GM06990 (cell line): ENCODE measurements at regions not wholly inside any gene's neighbourhood (a gene's known extent, or its start where the extent isn't known, plus 50 kb on each side); places are given as distances from the start of the nearest gene placed in this dataset.

Source experiments
- DNase-seq: peaks from one replicate; pipeline ENCODE4 v3.0.0-alpha.2; 2011; ENCODE audit not compliant: insufficient read length; ENCODE audit errors: extremely low read depth
- H3K27me3 ChIP-seq: replicated peaks from 2 replicates; pipeline ENCODE4 v1.6.0; 2011; ENCODE audit warnings: low read length; ENCODE audit not compliant: control insufficient read depth, insufficient read depth
- H3K36me3 ChIP-seq: 2 replicates; pipeline ENCODE4 v1.5.1; 2011; ENCODE audit warnings: low read length; ENCODE audit not compliant: control insufficient read depth, insufficient read depth
- H3K4me3 ChIP-seq: replicated peaks from 2 replicates; pipeline ENCODE4 v1.5.1; 2011; ENCODE audit warnings: low read depth, mild to moderate bottlenecking, control low read depth, low read length
- TF ChIP-seq, protein P1 (sequence below): IDR thresholded peaks from 2 replicates; pipeline ENCODE4 v1.5.1; 2011; ENCODE audit warnings: low read length, control low read depth, mild to moderate bottlenecking, inconsistent platforms; ENCODE audit not compliant: insufficient read depth, poor library complexity, severe bottlenecking

- DNase-seq: no peak
- Histone ChIP-seq H3K36me3 (no peaks in the 10 kb centered on the region), H3K27me3 (no peaks in the 10 kb centered on the region), H3K4me3 (no peak overlapping the region)
- TF ChIP-seq, protein P1, sequence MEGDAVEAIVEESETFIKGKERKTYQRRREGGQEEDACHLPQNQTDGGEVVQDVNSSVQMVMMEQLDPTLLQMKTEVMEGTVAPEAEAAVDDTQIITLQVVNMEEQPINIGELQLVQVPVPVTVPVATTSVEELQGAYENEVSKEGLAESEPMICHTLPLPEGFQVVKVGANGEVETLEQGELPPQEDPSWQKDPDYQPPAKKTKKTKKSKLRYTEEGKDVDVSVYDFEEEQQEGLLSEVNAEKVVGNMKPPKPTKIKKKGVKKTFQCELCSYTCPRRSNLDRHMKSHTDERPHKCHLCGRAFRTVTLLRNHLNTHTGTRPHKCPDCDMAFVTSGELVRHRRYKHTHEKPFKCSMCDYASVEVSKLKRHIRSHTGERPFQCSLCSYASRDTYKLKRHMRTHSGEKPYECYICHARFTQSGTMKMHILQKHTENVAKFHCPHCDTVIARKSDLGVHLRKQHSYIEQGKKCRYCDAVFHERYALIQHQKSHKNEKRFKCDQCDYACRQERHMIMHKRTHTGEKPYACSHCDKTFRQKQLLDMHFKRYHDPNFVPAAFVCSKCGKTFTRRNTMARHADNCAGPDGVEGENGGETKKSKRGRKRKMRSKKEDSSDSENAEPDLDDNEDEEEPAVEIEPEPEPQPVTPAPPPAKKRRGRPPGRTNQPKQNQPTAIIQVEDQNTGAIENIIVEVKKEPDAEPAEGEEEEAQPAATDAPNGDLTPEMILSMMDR: no peak
Observed at GRCh38 chr4:123476089-123476488, 79.5 kb downstream of the SPRY1 start.

- no peaks in the 10 kb centered on the region for H3K36me3 ChIP-seq
- no peaks in the 10 kb centered on the region for H3K27me3 ChIP-seq
- TF ChIP-seq, protein P1: no peak
- no peak overlapping the region for H3K4me3 ChIP-seq
- no peak for DNase-seq
Observed at GRCh38 chr4:123477711-123478209, 81.2 kb downstream of the SPRY1 start.

GRCh38 chr4:123478859-123479345 is 82.3 kb downstream of the SPRY1 start:
- TF ChIP-seq, protein P1: no peak
- DNase-seq: no peak
- Histone ChIP-seq H3K36me3 (no peaks in the 10 kb centered on the region), H3K4me3 (no peak overlapping the region), H3K27me3 (no peaks in the 10 kb centered on the region)

DNA sequence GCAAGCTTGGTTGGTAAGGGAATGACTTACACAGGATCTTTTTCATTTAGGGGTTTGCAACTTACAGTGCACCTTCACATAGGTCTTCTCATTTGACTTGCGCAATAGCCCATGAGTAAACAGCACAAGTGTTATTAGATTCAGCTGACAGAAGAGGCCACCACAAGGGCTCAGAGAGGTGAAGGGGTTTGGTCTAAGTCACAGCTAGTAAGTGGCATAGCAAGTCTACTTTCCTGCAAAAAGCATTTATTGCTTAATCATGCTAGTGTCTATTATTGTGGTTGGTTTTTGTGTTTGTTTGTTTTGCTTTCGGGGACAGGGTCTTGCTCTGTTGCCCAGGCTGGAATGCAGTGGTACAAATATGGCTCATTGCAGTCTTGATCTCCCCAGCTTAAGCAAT is 83.3 kb downstream of the SPRY1 start:
- Histone ChIP-seq H3K27me3 (no peaks in the 10 kb centered on the region), H3K36me3 (no peaks in the 10 kb centered on the region), H3K4me3 (no peak overlapping the region)
- DNase-seq: no peak
- TF ChIP-seq, protein P1: no peak

GRCh38 chr4:123480706-123481418 is 84.3 kb downstream of the SPRY1 start:
- no peak for DNase-seq
- Histone ChIP-seq H3K36me3 (no peaks in the 10 kb centered on the region), H3K4me3 (no peak overlapping the region), H3K27me3 (no peaks in the 10 kb centered on the region)
- TF ChIP-seq, protein P1: no peak

- Histone ChIP-seq H3K27me3 (no peaks in the 10 kb centered on the region), H3K4me3 (no peak overlapping the region), H3K36me3 (no peaks in the 10 kb centered on the region)
- DNase-seq: no peak
- TF ChIP-seq, protein P1: no peak
Observed at GRCh38 chr4:123481717-123482116, 85.1 kb downstream of the SPRY1 start.
